HEK293T (cell line): ENCODE measurements at regions not wholly inside any gene's neighbourhood (a gene's known extent, or its start where the extent isn't known, plus 50 kb on each side); places are given as distances from the start of the nearest gene placed in this dataset.

Source experiments
- CTCF ChIA-PET: fragments of 350-600 bp; formaldehyde crosslinking; extraction: SDS; loops from one replicate; lab custom pipeline; 2021; ENCODE audit warnings: antibody characterized with exemption, inconsistent platforms; lab: Yijun Ruan, JAX
- POLR2A ChIA-PET: fragments of 350-600 bp; formaldehyde crosslinking; extraction: SDS; loops from one replicate; lab custom pipeline; 2020; ENCODE audit warnings: antibody characterized with exemption, inconsistent platforms; lab: Yijun Ruan, JAX
- DNase-seq: peaks from one replicate; pipeline ENCODE4 v3.0.0; 2012; ENCODE audit warnings: mixed read lengths; ENCODE audit errors: extremely low spot score
- ARNT ChIP-seq: fragments of 450-650 bp; IDR thresholded peaks from 2 replicates; pipeline ENCODE4 v1.6.1; 2017; ENCODE audit warnings: mild to moderate bottlenecking
- BHLHE40 ChIP-seq: fragments of 450-650 bp; IDR thresholded peaks from 2 replicates; pipeline ENCODE4 v1.6.1; 2016; ENCODE audit warnings: mild to moderate bottlenecking, moderate library complexity, borderline replicate concordance
- CTBP1 ChIP-seq: fragments of 450-650 bp; IDR thresholded peaks from 2 replicates; pipeline ENCODE4 v1.6.1; 2016; ENCODE audit warnings: borderline replicate concordance
- ELF4 ChIP-seq: fragments of 450-650 bp; IDR thresholded peaks from 2 replicates; pipeline ENCODE4 v1.6.1; 2017; ENCODE audit warnings: antibody characterized with exemption
- FOXA1 ChIP-seq: fragments of 450-650 bp; IDR thresholded peaks from 2 replicates; pipeline ENCODE4 v1.6.1; 2016; ENCODE audit warnings: mild to moderate bottlenecking
- FOXK2 ChIP-seq: fragments of 450-650 bp; IDR thresholded peaks from 2 replicates; pipeline ENCODE4 v1.6.1; 2016; ENCODE audit warnings: mild to moderate bottlenecking
- FOXM1 ChIP-seq: fragments of 450-650 bp; IDR thresholded peaks from 2 replicates; pipeline ENCODE4 v1.6.1; 2017; ENCODE audit warnings: mild to moderate bottlenecking, borderline replicate concordance
- HDGF ChIP-seq: fragments of 450-650 bp; IDR thresholded peaks from 2 replicates; pipeline ENCODE4 v1.6.1; 2017; ENCODE audit warnings: antibody characterized with exemption, borderline replicate concordance
- L3MBTL2 ChIP-seq: fragments of 450-650 bp; conservative IDR thresholded peaks from 2 replicates; pipeline ENCODE4 v1.6.1; 2016; ENCODE audit warnings: mild to moderate bottlenecking
- LEF1 ChIP-seq: fragments of 450-650 bp; IDR thresholded peaks from 2 replicates; pipeline ENCODE4 v1.6.1; 2017; ENCODE audit warnings: mild to moderate bottlenecking, borderline replicate concordance
- NFRKB ChIP-seq: fragments of 450-650 bp; IDR thresholded peaks from 2 replicates; pipeline ENCODE4 v1.6.1; 2016; ENCODE audit warnings: mild to moderate bottlenecking, moderate library complexity
- SP1 ChIP-seq: fragments of 450-650 bp; IDR thresholded peaks from 2 replicates; pipeline ENCODE4 v1.6.1; 2017
- SUZ12 ChIP-seq: fragments of 450-650 bp; IDR thresholded peaks from 2 replicates; pipeline ENCODE4 v1.6.1; 2016; ENCODE audit warnings: mild to moderate bottlenecking
- TARDBP ChIP-seq: fragments of 450-650 bp; IDR thresholded peaks from 2 replicates; pipeline ENCODE4 v1.6.1; 2016
- ZNF384 ChIP-seq: fragments of 450-650 bp; IDR thresholded peaks from 2 replicates; pipeline ENCODE4 v1.6.1; 2016
- TF ChIP-seq, protein P1 (sequence below): fragments of 450-650 bp; IDR thresholded peaks from 2 replicates; pipeline ENCODE4 v1.6.1; 2016

DNA sequence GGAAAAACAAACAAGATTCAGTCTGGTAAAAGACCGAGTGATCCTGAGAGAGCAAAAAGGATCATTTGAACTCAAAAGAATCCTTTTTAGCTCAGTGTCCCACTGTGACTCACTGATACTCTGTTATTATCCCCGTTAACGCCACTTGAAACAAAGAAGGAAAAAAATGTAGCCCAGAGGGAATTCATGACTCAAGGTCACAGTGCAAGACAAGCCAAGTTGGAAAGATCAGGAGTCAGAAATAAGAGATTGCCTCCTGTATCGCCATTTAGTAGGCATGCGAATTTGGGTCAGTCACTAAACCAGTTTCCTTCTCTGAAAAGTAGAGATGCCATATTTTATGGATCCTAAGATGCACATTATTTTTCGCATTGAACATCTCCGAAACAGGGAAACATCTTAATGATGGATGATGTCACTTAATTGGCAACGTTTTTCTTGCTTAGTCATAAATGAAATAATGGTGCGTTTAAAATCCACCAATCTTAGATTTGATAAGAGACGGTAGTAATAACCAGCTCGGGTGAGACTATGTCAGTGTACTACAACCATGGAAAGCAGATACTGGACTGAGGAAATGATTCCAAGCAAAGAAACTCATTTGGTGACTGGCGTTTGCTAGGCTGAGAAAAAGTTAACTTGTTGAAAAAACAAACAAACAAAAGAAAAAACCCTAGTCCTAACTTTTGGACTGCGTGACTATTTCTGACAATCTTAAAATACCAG is 502.0 kb upstream of the CELF2 start:
- ChIA-PET CTCF (no interaction called here), POLR2A (no interaction called here)
- TF ChIP-seq LEF1, result no peak
- TF ChIP-seq BHLHE40, result no peak
- TF ChIP-seq ARNT, result no peak
- TF ChIP-seq L3MBTL2, result no peak
- TF ChIP-seq NFRKB, result no peak
- TF ChIP-seq FOXM1, result no peak
- no peak for TF ChIP-seq TARDBP
- TF ChIP-seq, protein P1, sequence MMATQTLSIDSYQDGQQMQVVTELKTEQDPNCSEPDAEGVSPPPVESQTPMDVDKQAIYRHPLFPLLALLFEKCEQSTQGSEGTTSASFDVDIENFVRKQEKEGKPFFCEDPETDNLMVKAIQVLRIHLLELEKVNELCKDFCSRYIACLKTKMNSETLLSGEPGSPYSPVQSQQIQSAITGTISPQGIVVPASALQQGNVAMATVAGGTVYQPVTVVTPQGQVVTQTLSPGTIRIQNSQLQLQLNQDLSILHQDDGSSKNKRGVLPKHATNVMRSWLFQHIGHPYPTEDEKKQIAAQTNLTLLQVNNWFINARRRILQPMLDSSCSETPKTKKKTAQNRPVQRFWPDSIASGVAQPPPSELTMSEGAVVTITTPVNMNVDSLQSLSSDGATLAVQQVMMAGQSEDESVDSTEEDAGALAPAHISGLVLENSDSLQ, result no peak
- TF ChIP-seq FOXA1, result no peak
- no peak for DNase-seq

DNA sequence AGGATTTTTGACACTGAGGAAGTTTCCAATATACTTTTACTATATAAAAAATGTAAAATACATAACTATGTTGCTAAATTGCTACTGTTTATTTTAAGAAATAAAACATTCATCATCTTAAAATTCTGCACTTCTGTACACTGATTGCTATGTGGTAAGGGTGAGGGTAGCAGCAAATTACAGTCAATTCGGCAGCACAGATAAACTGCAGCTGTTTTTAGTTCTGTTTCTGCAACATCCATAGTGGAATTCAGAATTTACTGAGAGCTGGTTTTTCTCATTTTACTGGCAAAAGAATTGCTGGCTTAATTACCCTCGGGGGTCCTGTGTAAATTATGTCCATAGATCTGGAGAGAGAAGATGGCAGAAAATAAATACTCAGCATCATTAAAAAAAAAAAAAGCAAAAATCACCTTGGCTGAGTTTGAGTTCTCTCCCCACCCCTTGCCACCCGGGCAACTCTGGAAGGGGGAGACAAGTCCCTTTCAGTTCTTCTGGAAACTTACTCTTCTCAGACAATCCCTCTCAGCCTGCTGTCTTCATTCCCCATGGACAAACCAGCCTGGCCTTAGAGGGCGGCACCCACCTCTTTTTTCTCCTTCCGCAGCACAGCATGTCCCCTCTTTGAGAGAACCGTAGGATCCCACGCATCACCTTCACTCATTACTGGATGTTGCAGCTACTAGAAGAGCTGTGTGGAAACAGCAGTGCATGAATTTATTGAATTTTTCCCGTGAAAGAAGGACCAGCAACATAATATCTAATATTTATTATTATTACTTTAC is 501.1 kb upstream of the CELF2 start:
- ChIA-PET POLR2A (no interaction called here), CTCF (no interaction called here)
- TF ChIP-seq CTBP1, result no peak
- TF ChIP-seq ELF4, result no peak
- TF ChIP-seq FOXM1, result no peak
- TF ChIP-seq, protein P1, result no peak
- TF ChIP-seq LEF1, result no peak
- TF ChIP-seq SUZ12, result no peak
- TF ChIP-seq ZNF384, result no peak
- TF ChIP-seq BHLHE40, result no peak
- no peak for TF ChIP-seq SP1
- TF ChIP-seq L3MBTL2, result no peak
- no peak for TF ChIP-seq FOXA1
- no peak for TF ChIP-seq ARNT
- no peak for TF ChIP-seq FOXK2
- no peak for TF ChIP-seq TARDBP
- TF ChIP-seq NFRKB, result no peak
- TF ChIP-seq HDGF, result no peak
- DNase-seq, result no peak

DNA sequence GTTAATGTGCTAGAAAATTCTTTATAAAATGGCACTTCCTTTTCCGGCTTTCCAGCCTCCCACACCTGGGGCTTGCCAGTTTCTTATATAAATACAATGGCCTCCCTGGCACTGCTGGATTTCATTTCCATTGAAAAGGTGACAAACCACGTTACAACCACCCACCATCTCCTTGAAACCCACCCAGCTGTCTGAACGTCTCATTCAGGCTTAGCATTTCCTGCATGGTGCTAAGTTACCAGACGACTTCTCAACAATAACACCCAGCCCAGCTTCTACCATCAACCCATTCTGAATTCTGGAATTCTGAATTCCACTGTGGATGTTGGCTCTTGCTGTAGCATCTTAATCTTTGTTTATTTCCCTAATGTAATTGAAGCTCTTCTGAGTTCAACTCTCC is 499.8 kb upstream of the CELF2 start:
- no peak for DNase-seq
- no peak for TF ChIP-seq NFRKB
- TF ChIP-seq SP1, result no peak
- TF ChIP-seq ZNF384, result no peak
- TF ChIP-seq LEF1, result no peak
- TF ChIP-seq CTBP1, result no peak
- ChIA-PET POLR2A (no interaction called here), CTCF (interaction anchor here (0.6 kb wide), 2 partner anchors 13 to 167 kb away, joined by 3 read pairs; no protein-coding TSS in a partner anchor)

DNA sequence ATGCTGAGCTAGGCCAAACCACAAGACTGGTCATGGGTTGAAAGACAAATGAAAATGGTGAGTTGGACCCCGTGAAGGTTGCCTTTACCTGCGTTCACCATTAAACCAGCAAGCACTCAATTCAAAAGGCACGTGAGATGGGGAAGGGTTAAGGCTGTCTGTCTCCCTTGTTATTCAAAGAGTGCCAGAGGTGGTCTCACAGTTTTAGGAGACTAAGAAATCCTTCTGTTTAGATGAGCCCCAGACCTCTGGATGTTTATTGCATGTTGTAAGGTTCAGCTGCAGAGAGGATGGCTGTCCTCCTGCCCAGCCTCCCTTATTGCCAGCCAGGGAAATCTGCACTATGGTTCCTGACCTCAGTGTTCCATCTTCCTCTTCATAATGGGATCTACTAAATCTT is 498.0 kb upstream of the CELF2 start:
- no peak for TF ChIP-seq LEF1
- no peak for TF ChIP-seq SP1
- no peak for TF ChIP-seq CTBP1
- no peak for TF ChIP-seq SUZ12
- TF ChIP-seq NFRKB, result no peak
- TF ChIP-seq FOXK2, result no peak
- CTCF ChIA-PET, result no interaction called here
- DNase-seq, result no peak
- POLR2A ChIA-PET, result no interaction called here

DNA sequence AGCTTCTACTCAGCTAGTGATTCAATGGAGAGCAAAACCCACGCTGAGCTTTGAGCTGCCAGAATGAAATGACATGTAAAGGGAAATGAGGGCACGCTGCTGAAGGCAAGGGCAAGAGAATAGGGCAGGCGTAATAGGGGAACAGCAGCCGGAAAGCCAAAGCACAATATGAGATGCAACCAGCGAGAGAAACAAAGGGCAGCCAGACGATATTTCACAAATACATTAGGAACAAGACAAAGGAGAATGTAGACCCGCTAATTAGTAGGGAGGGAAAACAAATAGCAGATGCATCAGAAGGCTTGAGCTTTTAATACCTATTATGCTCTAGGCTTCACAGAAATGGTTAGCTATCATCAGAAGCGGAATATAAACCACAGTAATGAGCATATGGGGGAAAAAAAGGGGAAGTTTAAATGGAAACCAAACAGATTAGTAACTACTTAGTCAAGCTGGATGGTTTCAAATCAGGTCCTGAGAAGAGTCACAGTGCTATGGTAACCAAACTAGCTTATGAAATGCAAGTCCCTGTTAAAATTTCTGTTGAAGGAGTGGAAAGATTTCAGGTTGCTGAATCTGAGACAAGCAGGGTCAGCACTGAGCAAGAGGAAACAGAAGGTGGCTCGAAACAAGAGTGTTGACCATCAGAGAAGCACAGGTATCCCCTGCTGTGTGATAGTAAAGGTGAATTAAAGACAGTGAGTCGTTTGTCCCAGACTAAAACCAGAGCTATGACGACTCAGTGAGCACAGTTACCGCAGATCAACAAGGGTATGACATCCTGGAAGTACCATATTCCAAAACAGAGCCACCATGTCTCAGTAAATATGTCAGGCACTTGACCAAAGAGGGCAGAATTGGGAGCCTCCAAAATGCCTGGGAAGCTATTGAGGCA is 496.9 kb upstream of the CELF2 start:
- ChIA-PET POLR2A (no interaction called here), CTCF (interaction anchor here (0.6 kb wide), 1 partner anchor 53 kb away, joined by 4 read pairs; no protein-coding TSS in a partner anchor)
- DNase-seq, result no peak
- TF ChIP-seq LEF1 (no peak), FOXA1 (no peak), TARDBP (no peak), SUZ12 (no peak), ARNT (no peak), NFRKB (no peak), ZNF384 (no peak), FOXK2 (no peak), ELF4 (no peak), SP1 (no peak), FOXM1 (no peak), BHLHE40 (no peak), HDGF (no peak), L3MBTL2 (no peak), CTBP1 (no peak)
- TF ChIP-seq, protein P1, result no peak

DNA sequence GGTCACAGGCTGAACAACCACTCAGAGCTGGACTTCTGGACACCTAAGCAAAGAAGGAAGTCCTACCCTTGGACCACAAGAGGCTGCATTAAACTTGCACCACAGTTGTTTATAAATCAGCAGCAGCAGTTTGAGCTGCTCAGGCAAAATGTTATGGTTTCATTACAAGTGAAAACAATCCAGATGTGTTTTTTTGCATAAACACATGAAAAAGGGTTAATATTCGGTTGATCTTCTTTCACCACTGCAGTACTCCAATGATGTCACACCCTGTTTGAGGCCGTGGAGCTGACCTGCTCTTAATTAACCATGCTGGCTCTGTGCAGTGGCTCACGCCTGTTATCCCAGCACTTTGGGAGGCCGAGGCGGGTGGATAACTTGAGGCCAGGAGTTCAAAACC is 490.8 kb upstream of the CELF2 start:
- DNase-seq, result no peak
- TF ChIP-seq SP1, result no peak
- TF ChIP-seq ELF4, result no peak
- TF ChIP-seq, protein P1, result no peak
- TF ChIP-seq ZNF384, result no peak
- TF ChIP-seq TARDBP, result no peak
- no peak for TF ChIP-seq HDGF
- no peak for TF ChIP-seq NFRKB
- TF ChIP-seq LEF1, result no peak
- no peak for TF ChIP-seq SUZ12
- no peak for TF ChIP-seq FOXK2
- no peak for TF ChIP-seq FOXA1
- TF ChIP-seq L3MBTL2, result no peak
- no peak for TF ChIP-seq CTBP1
- no peak for TF ChIP-seq FOXM1
- no peak for TF ChIP-seq ARNT
- ChIA-PET POLR2A (no interaction called here), CTCF (no interaction called here)
